ENCODE measurements at regions not wholly inside any gene's neighbourhood (a gene's known extent, or its start where the extent isn't known, plus 50 kb on each side); places are given as distances from the start of the nearest gene placed in this dataset.

DNA sequence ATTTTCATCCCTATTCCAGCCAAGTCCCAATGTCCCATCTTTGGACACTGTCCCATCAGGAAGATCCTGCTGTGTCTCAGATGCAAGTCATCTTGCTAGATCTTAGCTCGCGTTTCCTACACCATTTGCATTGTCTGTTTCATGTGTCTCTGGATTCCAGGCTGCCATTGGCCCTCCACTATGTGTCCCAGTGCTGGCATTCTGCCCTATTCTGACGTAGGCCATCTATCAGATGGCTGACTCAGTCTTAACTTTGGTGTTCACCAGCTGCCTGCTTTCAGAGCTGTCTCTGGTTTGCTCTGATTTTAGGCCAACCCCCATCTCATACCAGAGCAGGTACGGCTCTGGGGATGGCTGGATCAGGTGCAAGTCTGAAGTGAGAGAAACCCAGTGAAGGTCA lies 300.9 kb upstream of the ASIC2 start:
- Mint-ChIP-seq H3K4me3 (no peak overlapping the region), H3K27ac (no peak overlapping the region), H3K27me3 (peaks cover 5% of the 10 kb centered on the region), H3K4me1 (no peaks in the 10 kb centered on the region), H3K9me3 (no peaks in the 10 kb centered on the region), H3K36me3 (ENCODE audit: low read depth) (no peaks in the 10 kb centered on the region)
- ChIA-PET CTCF (no interaction called here), POLR2A (no interaction called here)
- ATAC-seq (ENCODE audit: low read depth) = no peak
- intact Hi-C loops (cut with micrococcal nuclease) = no loop called here
- DNase-seq = no peak
- TF ChIP-seq, protein P1, sequence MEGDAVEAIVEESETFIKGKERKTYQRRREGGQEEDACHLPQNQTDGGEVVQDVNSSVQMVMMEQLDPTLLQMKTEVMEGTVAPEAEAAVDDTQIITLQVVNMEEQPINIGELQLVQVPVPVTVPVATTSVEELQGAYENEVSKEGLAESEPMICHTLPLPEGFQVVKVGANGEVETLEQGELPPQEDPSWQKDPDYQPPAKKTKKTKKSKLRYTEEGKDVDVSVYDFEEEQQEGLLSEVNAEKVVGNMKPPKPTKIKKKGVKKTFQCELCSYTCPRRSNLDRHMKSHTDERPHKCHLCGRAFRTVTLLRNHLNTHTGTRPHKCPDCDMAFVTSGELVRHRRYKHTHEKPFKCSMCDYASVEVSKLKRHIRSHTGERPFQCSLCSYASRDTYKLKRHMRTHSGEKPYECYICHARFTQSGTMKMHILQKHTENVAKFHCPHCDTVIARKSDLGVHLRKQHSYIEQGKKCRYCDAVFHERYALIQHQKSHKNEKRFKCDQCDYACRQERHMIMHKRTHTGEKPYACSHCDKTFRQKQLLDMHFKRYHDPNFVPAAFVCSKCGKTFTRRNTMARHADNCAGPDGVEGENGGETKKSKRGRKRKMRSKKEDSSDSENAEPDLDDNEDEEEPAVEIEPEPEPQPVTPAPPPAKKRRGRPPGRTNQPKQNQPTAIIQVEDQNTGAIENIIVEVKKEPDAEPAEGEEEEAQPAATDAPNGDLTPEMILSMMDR (IDR thresholded peaks at IDR 0.05) = no peak

DNA sequence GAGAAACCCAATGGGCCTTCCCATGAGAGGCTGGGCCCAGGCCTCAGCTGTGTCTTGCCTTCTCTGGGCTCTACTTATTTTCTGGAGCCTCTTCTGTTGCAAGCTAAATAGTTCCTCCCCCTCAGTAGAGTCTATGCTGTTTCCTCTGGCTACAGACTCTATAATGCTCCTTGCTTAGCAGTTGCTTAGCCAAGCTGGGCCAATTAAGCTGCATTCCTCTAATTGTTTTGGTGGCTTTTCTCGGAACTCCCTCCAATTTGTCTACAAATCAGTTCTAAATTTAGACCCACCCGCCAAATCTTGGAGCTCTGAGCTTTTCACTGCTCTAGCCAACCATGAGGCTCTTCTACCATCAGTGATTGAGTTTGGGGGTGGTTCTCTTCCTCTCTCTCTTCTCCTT lies 302.7 kb upstream of the ASIC2 start:
- DNase-seq = no peak
- H3K27ac Mint-ChIP-seq = no peak overlapping the region
- intact Hi-C loops (cut with micrococcal nuclease) = no loop called here
- CTCF ChIA-PET = no interaction called here
- H3K36me3 Mint-ChIP-seq (ENCODE audit: low read depth) = no peaks in the 10 kb centered on the region
- H3K4me3 Mint-ChIP-seq = no peak overlapping the region
- peaks cover 5% of the 10 kb centered on the region for H3K27me3 Mint-ChIP-seq
- no peak for ATAC-seq (ENCODE audit: low read depth)
- POLR2A ChIA-PET = no interaction called here
- no peaks in the 10 kb centered on the region for H3K9me3 Mint-ChIP-seq
- no peaks in the 10 kb centered on the region for H3K4me1 Mint-ChIP-seq
- TF ChIP-seq, protein P1 (IDR thresholded peaks at IDR 0.05) = no peak

DNA sequence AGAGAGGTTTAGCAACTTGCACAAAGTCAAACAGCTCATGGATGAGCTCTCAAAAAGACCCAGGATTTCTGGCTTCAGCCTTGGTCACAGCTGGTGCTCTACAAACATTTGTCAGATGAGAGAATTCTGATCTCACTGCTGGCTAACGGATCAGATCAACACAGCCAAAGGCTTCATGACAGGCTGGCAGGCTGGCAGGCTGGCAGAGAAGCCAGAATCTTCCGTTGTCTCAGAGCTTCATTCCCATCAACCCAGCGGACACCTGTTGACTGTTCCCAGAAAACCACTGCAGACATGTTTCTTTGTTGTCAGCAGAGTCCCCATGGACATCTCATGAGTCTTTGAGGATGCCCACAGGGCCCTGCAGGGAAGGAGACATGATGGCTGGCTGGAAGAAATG lies 303.8 kb upstream of the ASIC2 start:
- Mint-ChIP-seq H3K9me3 (no peaks in the 10 kb centered on the region), H3K36me3 (ENCODE audit: low read depth) (no peaks in the 10 kb centered on the region), H3K27me3 (peaks cover 5% of the 10 kb centered on the region), H3K4me3 (no peak overlapping the region), H3K27ac (no peak overlapping the region), H3K4me1 (no peaks in the 10 kb centered on the region)
- ATAC-seq (ENCODE audit: low read depth) = no peak
- CTCF ChIA-PET = no interaction called here
- no peak for DNase-seq
- intact Hi-C loops (cut with micrococcal nuclease) = no loop called here
- POLR2A ChIA-PET = no interaction called here
- TF ChIP-seq, protein P1 (IDR thresholded peaks at IDR 0.05) = no peak

DNA sequence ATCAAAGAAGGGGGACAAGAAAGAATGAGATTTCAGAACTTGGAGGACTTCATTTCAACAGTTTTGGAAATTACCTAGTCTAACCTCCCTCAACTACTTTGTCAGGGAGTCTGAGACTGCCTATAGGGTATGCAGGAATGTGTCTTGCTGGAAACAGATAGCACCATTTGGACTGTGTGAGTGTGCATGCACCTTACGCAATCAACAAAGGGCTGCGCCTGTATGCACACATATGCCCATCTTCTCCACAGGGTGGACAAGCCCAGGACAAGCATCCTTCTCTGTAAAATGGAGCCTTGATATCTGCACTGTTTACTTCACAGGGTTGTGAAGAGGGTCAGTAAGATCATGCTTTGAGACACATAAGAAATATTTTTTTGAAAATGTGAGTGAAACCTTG lies 305.7 kb upstream of the ASIC2 start:
- Mint-ChIP-seq H3K9me3 (no peaks in the 10 kb centered on the region), H3K4me1 (no peaks in the 10 kb centered on the region), H3K27ac (no peak overlapping the region), H3K27me3 (peaks cover 3% of the 10 kb centered on the region), H3K36me3 (ENCODE audit: low read depth) (no peaks in the 10 kb centered on the region), H3K4me3 (no peak overlapping the region)
- TF ChIP-seq, protein P1 (IDR thresholded peaks at IDR 0.05) = no peak
- ChIA-PET CTCF (no interaction called here), POLR2A (no interaction called here)
- ATAC-seq (ENCODE audit: low read depth) (no peak), DNase-seq (no peak)
- intact Hi-C loops (cut with micrococcal nuclease) = no loop called here

DNA sequence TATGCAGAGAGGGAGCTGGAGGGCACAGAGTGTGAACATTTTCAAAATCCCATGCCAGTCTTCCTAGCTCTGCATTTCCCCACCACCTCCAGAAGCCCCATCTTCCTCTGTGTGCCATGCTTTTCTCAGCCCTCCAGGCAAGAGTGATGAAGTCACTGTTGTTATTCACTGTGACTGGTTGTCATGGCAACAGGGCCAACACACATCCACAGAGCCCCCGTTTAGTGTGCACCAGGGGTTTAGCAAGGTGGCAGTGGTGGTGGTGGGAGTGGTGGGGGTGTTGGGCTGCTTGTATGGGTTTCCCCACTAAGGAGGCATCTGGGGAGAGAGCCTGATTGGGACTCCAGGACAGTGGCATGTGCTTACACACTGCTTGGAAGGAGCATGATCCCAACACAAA lies 309.9 kb upstream of the ASIC2 start:
- Mint-ChIP-seq H3K9me3 (no peaks in the 10 kb centered on the region), H3K4me1 (no peaks in the 10 kb centered on the region), H3K36me3 (ENCODE audit: low read depth) (no peaks in the 10 kb centered on the region), H3K27ac (no peak overlapping the region), H3K4me3 (no peak overlapping the region), H3K27me3 (no peaks in the 10 kb centered on the region)
- no peak for ATAC-seq (ENCODE audit: low read depth)
- POLR2A ChIA-PET = no interaction called here
- TF ChIP-seq, protein P1 (IDR thresholded peaks at IDR 0.05) = no peak
- CTCF ChIA-PET = no interaction called here
- intact Hi-C loops (cut with micrococcal nuclease) = no loop called here
- no peak for DNase-seq

Data from activated B cell treated with CpG ODN at 0.5 μM for 24 hours (primary cell).